OCI-LY1 (cell line): ENCODE measurements at regions not wholly inside any gene's neighbourhood (a gene's known extent, or its start where the extent isn't known, plus 50 kb on each side); places are given as distances from the start of the nearest gene placed in this dataset.

Source experiments
- H2AFZ ChIP-seq: fragments of 200-600 bp; sonication (generic), shearing (Covaris generic); 2 replicates; pipeline ENCODE4 v1.6.0; 2014; ENCODE audit warnings: antibody characterized with exemption, mild to moderate bottlenecking, low read length
- H3F3A ChIP-seq: fragments of 200-600 bp; sonication (generic), shearing (Covaris generic); 2 replicates; pipeline ENCODE4 v1.6.0; 2014; ENCODE audit warnings: mild to moderate bottlenecking, antibody characterized with exemption, low read length, moderate library complexity; ENCODE audit not compliant: insufficient read depth
- H3K27ac ChIP-seq: fragments of 200-600 bp; sonication (generic); 2 replicates; pipeline ENCODE4 v1.5.1; 2014; ENCODE audit warnings: low read length, mixed run types, mild to moderate bottlenecking, low read depth; ENCODE audit not compliant: poor library complexity, severe bottlenecking
- H3K27me3 ChIP-seq: fragments of 200-600 bp; sonication (generic); 2 replicates; pipeline ENCODE4 v1.6.0; 2014; ENCODE audit warnings: antibody characterized with exemption, mild to moderate bottlenecking, low read length, moderate library complexity; ENCODE audit not compliant: insufficient read depth
- H3K36me3 ChIP-seq: fragments of 200-600 bp; sonication (generic); 2 replicates; pipeline ENCODE4 v1.6.1; 2014; ENCODE audit warnings: mild to moderate bottlenecking, antibody characterized with exemption, low read length, moderate library complexity, mixed read lengths; ENCODE audit not compliant: insufficient read depth
- H3K4me1 ChIP-seq: fragments of 200-600 bp; sonication (generic); 2 replicates; pipeline ENCODE4 v1.5.1; 2014; ENCODE audit warnings: mild to moderate bottlenecking, low read length, moderate library complexity; ENCODE audit not compliant: insufficient read depth, severe bottlenecking
- H3K4me2 ChIP-seq: fragments of 200-600 bp; sonication (generic), shearing (Covaris generic); 2 replicates; pipeline ENCODE4 v1.6.1; 2014; ENCODE audit warnings: low read length
- H3K4me3 ChIP-seq: fragments of 200-600 bp; sonication (generic); 2 replicates; pipeline ENCODE4 v1.5.1; 2014; ENCODE audit warnings: low read length, low read depth, mild to moderate bottlenecking, mixed read lengths; ENCODE audit not compliant: poor library complexity, severe bottlenecking
- H3K79me2 ChIP-seq: fragments of 200-600 bp; shearing (Covaris generic); 2 replicates; pipeline ENCODE4 v1.6.1; 2016; ENCODE audit warnings: mixed run types, low read length, mixed read lengths; ENCODE audit not compliant: insufficient read depth
- H3K9ac ChIP-seq: fragments of 200-600 bp; sonication (generic), shearing (Covaris generic); 2 replicates; pipeline ENCODE4 v1.6.1; 2014; ENCODE audit warnings: mild to moderate bottlenecking, low read length, mixed read lengths
- H3K9me2 ChIP-seq: fragments of 200-600 bp; sonication (generic), shearing (Covaris generic); 2 replicates; pipeline ENCODE4 v1.6.1; 2014; ENCODE audit warnings: low read depth, mild to moderate bottlenecking, low read length, mixed read lengths
- H3K9me3 ChIP-seq: fragments of 200-600 bp; shearing (Covaris generic); 2 replicates; pipeline ENCODE4 v1.6.1; 2014; ENCODE audit warnings: low read length, mixed read lengths
- H4K20me1 ChIP-seq: fragments of 200-600 bp; sonication (generic), shearing (Covaris generic); 2 replicates; pipeline ENCODE4 v1.6.0; 2016; ENCODE audit warnings: mild to moderate bottlenecking, low read length; ENCODE audit not compliant: insufficient read depth
- EZH2 ChIP-seq: fragments of 200-600 bp; sonication (generic), shearing (Covaris generic); IDR thresholded peaks from 2 replicates; pipeline ENCODE4 v1.8.0; 2017; ENCODE audit warnings: borderline replicate concordance, mixed run types, mild to moderate bottlenecking, antibody characterized with exemption, low read length, moderate library complexity, mixed read lengths
- TF ChIP-seq, protein P1 (sequence below): fragments of 200-600 bp; sonication (generic), shearing (Covaris generic); IDR thresholded peaks from 2 replicates; pipeline ENCODE4 v1.5.1; 2017; ENCODE audit warnings: mild to moderate bottlenecking, antibody characterized with exemption, low read length, moderate library complexity, mixed read lengths

DNA sequence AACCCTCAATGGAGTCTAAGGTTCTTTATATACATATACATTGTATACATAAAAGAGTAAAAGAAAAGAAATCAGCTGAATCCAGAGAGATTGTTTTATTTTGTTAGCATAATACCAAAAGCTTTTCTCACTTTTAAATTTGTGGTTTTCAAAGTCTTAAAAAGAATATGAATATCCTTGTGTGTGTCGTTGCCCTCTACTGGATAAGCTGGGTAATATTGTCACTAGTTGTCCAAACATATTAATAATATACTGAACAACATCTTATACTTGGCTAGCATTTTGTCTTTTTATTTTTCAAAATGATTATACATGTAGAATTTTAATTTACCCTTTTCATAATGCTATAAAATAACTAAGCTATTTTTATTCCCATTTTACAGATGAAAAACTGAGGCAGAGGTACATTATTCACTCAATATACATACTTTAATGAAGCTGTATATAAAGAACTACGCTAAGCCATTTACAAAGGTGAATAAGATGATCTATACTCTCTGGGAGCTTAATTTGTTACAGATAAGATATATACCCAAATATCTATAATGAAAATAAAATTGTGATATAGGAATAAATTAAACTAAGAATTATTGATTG, 531.7 kb downstream of the TFAP2B start:
- Histone ChIP-seq H3K36me3 (no peaks in the 10 kb centered on the region), H3K4me2 (no peak overlapping the region), H3K9me3 (no peaks in the 10 kb centered on the region), H3K4me3 (no peak overlapping the region), H3K9me2 (no peaks in the 10 kb centered on the region), H3K27me3 (no peaks in the 10 kb centered on the region), H3K27ac (no peak overlapping the region), H3K9ac (no peak overlapping the region), H3K79me2 (no peaks in the 10 kb centered on the region), H4K20me1 (no peaks in the 10 kb centered on the region), H2AFZ (no peak overlapping the region), H3K4me1 (no peaks in the 10 kb centered on the region), H3F3A (no peaks in the 10 kb centered on the region)
- TF ChIP-seq, protein P1, sequence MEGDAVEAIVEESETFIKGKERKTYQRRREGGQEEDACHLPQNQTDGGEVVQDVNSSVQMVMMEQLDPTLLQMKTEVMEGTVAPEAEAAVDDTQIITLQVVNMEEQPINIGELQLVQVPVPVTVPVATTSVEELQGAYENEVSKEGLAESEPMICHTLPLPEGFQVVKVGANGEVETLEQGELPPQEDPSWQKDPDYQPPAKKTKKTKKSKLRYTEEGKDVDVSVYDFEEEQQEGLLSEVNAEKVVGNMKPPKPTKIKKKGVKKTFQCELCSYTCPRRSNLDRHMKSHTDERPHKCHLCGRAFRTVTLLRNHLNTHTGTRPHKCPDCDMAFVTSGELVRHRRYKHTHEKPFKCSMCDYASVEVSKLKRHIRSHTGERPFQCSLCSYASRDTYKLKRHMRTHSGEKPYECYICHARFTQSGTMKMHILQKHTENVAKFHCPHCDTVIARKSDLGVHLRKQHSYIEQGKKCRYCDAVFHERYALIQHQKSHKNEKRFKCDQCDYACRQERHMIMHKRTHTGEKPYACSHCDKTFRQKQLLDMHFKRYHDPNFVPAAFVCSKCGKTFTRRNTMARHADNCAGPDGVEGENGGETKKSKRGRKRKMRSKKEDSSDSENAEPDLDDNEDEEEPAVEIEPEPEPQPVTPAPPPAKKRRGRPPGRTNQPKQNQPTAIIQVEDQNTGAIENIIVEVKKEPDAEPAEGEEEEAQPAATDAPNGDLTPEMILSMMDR: peak; percentile 52; the same call in 1 of the 2 replicates
- TF ChIP-seq EZH2: no peak

DNA sequence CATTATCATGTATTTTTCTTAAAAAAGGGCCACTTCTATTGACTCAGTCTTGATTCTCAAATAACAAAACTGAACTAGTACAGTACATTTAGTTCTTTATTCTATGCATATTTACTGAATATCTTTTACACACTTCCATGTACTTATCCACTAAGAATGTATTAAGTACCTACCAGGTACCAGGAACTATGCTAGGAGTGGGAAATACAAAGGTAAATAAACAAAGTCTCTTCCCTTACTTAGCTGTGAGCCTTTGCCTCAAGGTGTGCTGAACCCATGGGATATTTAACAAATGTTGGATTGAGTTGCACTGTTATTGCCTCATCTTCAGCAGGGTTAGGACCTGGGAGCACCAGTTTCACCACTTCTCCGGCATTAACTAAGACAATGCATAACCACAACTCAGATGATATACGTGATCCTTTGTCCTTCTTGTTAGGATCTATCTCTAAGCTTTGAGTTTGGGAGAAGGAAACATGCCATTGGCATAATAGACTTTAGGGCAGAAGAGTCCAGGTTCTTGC, 533.9 kb downstream of the TFAP2B start:
- H3K27me3 ChIP-seq: no peaks in the 10 kb centered on the region
- H4K20me1 ChIP-seq: no peaks in the 10 kb centered on the region
- no peaks in the 10 kb centered on the region for H3K9me2 ChIP-seq
- TF ChIP-seq EZH2: no peak
- TF ChIP-seq, protein P1: no peak
- H2AFZ ChIP-seq: no peak overlapping the region
- no peaks in the 10 kb centered on the region for H3K79me2 ChIP-seq
- H3F3A ChIP-seq: no peaks in the 10 kb centered on the region
- no peak overlapping the region for H3K9ac ChIP-seq
- no peak overlapping the region for H3K4me3 ChIP-seq
- H3K36me3 ChIP-seq: no peaks in the 10 kb centered on the region
- no peaks in the 10 kb centered on the region for H3K4me1 ChIP-seq
- H3K4me2 ChIP-seq: no peak overlapping the region
- H3K27ac ChIP-seq: no peak overlapping the region
- H3K9me3 ChIP-seq: no peaks in the 10 kb centered on the region

DNA sequence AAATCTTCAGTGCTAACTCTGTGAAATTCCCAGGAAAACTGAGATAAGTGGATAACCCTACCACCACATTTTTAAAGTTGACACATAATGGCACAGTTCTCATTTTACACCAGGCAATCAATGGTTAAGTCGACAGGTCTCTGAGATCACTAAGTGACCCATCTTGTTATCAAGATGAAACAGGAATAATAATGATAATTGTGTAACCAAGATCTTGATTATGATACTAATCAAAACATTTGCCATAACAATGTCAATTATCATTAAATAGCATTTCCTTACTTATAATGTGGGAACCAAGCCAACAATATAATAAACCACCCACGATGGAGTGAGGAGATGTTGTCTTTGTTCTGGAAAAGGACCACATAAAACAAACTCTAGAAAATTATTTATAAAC, 541.6 kb downstream of the TFAP2B start:
- Histone ChIP-seq H2AFZ (no peak overlapping the region), H3K9me2 (no peaks in the 10 kb centered on the region), H3K27ac (no peak overlapping the region), H3K9ac (no peak overlapping the region), H3K36me3 (no peaks in the 10 kb centered on the region), H3K79me2 (no peaks in the 10 kb centered on the region), H3K4me2 (no peak overlapping the region), H4K20me1 (no peaks in the 10 kb centered on the region), H3K4me3 (no peak overlapping the region), H3K27me3 (no peaks in the 10 kb centered on the region), H3K9me3 (no peaks in the 10 kb centered on the region), H3F3A (no peaks in the 10 kb centered on the region), H3K4me1 (no peaks in the 10 kb centered on the region)
- no peak for TF ChIP-seq EZH2
- TF ChIP-seq, protein P1: no peak
